Stomach (tissue), 8 donors: ENCODE measurements at regions not wholly inside any gene's neighbourhood (a gene's known extent, or its start where the extent isn't known, plus 50 kb on each side); places are given as distances from the start of the nearest gene placed in this dataset.

ENCODE experiments used
- DNase-seq, 2 donors: peaks; one replicate each; pipeline versions ENCODE4 v3.0.0 to v3.0.0-alpha.2; 2013 to 2019
- H3K27ac ChIP-seq, 5 donors: fragments of 200-600 bp in 4 of 5; sonication (generic) in 4 of 5; one replicate each; pipeline ENCODE4 v1.5.1; 2013 to 2019; ENCODE audit warnings: mild to moderate bottlenecking in 1 of 5, moderate library complexity in 1 of 5
- H3K27me3 ChIP-seq, 3 donors: fragments of 200-600 bp; sonication (generic); one replicate each; pipeline ENCODE4 v1.5.1; 2017 to 2019; ENCODE audit warnings: mixed run types in 1 of 3
- H3K36me3 ChIP-seq, 4 donors: fragments of 200-600 bp; sonication (generic); 1 replicate in 3 of 4; 2 replicates in 1 of 4; pipeline ENCODE4 v1.5.1; 2016 to 2019
- H3K4me1 ChIP-seq, 4 donors: fragments of 200-600 bp; sonication (generic); one replicate each; pipeline ENCODE4 v1.5.1; 2016 to 2019
- H3K4me3 ChIP-seq, 4 donors: fragments of 200-600 bp; sonication (generic) in 3 of 4; one replicate each; pipeline ENCODE4 v1.5.1; 2016 to 2019; ENCODE audit warnings: mild to moderate bottlenecking in 1 of 4
- H3K9me3 ChIP-seq, 4 donors: fragments of 200-600 bp; sonication (generic); one replicate each; pipeline ENCODE4 v1.5.1; 2016 to 2019
- EP300 ChIP-seq: sonication (generic); formaldehyde crosslinking; IDR thresholded peaks from one replicate; pipeline ENCODE4 v1.6.1; 2017; ENCODE audit warnings: antibody characterized with exemption
- POLR2A ChIP-seq, 4 donors: fragments of 450-650 bp; IDR thresholded peaks; one replicate each; pipeline ENCODE4 v1.6.1; 2016; ENCODE audit warnings: antibody characterized with exemption in 4 of 4, control low read depth in 2 of 4, mild to moderate bottlenecking in 1 of 4, moderate library complexity in 1 of 4
- POLR2AphosphoS5 ChIP-seq, 3 donors: sonication (generic); formaldehyde crosslinking; IDR thresholded peaks; one replicate each; pipeline ENCODE4 v1.6.1; 2016; ENCODE audit warnings: antibody characterized with exemption in 3 of 3
- WGBS, 5 donors: extraction: QIAGEN DNeasy Blood & Tissue Kit in 3 of 5; methylation state at CpG; one replicate each; pipeline versions ENCODE4 v1.1.5 to v1.1.7; 2013 to 2018; 5-methylcytosine and 5-hydroxymethylcytosine counted together
- intact Hi-C: fragments of 100-400 bp; cut with DNase I; formaldehyde crosslinking; loops from one replicate; pipeline ENCODE4 v1.15.1; 2023; ENCODE audit warnings: low total_unique reads
- TF ChIP-seq, protein P1 (sequence below), 7 experiments: fragments of 450-650 bp in 4 of 7; fragments of 200-600 bp in 3 of 7; sonication (generic) in 3 of 7; IDR thresholded peaks; one replicate each; pipeline ENCODE4 v1.5.1; 2016 to 2019; ENCODE audit warnings: antibody characterized with exemption in 7 of 7, control low read depth in 2 of 7, mild to moderate bottlenecking in 1 of 7
- donor health status: healthy with polysubstance abuse.
- donor health status: Bipolar disorder and iron deficiency.
- donor health status: healthy.

DNA sequence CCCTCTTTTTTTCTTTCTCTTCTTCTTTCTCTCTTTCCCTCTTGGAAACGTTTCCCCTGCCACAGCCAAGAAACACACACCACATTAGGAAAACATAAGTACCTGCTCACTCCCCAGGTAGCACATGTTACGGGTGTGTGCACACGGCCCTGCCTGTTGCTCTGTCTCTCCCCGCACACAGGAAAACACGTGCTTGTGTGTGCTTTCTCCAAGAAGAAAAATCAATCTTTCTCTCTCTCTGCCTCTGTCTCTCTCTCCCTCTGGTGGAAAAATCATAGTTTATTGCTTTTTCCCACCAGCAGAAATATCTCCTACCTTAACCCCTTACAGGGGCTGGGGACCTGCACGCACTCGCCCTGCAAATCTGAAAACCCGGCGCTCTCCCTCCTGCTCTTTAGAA lies 102.3 kb downstream of the EDN3 start:
- 7 to 17% (median 11%) methylated on average over 9 of the region's 9 CpGs for WGBS, 5 donors
- intact Hi-C loops: no loop called here
- TF ChIP-seq, protein P1, sequence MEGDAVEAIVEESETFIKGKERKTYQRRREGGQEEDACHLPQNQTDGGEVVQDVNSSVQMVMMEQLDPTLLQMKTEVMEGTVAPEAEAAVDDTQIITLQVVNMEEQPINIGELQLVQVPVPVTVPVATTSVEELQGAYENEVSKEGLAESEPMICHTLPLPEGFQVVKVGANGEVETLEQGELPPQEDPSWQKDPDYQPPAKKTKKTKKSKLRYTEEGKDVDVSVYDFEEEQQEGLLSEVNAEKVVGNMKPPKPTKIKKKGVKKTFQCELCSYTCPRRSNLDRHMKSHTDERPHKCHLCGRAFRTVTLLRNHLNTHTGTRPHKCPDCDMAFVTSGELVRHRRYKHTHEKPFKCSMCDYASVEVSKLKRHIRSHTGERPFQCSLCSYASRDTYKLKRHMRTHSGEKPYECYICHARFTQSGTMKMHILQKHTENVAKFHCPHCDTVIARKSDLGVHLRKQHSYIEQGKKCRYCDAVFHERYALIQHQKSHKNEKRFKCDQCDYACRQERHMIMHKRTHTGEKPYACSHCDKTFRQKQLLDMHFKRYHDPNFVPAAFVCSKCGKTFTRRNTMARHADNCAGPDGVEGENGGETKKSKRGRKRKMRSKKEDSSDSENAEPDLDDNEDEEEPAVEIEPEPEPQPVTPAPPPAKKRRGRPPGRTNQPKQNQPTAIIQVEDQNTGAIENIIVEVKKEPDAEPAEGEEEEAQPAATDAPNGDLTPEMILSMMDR (IDR thresholded peaks at IDR 0.05): no peak
- TF ChIP-seq POLR2A (IDR thresholded peaks at IDR 0.05): no peak
- no peak for TF ChIP-seq EP300
- TF ChIP-seq POLR2AphosphoS5 (IDR thresholded peaks at IDR 0.05): no peak
- peak in 1 of 2 donors; percentile 84 for DNase-seq
- Histone ChIP-seq H3K27ac (no peak overlapping the region), H3K27me3 (peaks cover 7 to 91% (median 62%) of the 10 kb centered on the region in 3 donors), H3K36me3 (no peaks in the 10 kb centered on the region), H3K4me3 (no peak overlapping the region), H3K9me3 (no peaks in the 10 kb centered on the region), H3K4me1 (peaks cover 13 to 24% (median 19%) of the 10 kb centered on the region in 4 donors)

DNA sequence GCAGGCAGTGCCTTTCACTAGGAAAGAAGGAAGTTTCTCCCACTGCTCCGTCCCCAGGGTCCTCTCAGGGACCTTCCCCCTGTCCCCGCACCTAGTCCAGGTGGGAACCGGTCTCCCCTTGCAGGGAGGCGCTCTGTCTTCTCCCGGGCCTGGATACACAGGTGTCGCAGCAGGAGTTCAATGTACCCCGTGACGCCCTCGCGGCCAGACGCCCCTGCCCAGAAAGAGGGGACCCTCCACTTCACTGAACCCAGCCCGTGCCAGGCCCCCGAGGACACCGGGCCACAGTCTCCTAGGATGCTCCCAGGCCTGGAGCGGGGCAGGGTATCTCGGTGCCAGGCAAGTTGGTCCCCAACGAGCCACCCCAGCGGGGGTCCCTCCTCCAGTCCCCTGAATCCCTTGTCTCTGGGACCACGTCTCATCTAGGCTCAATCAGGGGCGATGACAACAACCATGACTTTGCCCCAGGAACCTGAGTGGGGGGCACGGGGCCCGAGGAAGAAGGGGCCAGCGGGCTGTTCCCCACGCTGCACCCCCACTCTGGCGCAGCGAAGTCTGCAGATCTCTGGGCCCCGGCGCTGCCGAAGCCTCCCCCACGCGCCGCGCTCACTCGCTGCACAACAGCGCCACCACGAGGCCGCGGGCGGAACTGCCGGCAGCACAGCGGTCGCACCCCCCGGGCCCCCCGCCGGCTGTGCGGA lies 103.0 kb downstream of the EDN3 start:
- H3K4me1 ChIP-seq: peaks cover 13 to 24% (median 19%) of the 10 kb centered on the region in 4 donors
- intact Hi-C loops: no loop called here

DNA sequence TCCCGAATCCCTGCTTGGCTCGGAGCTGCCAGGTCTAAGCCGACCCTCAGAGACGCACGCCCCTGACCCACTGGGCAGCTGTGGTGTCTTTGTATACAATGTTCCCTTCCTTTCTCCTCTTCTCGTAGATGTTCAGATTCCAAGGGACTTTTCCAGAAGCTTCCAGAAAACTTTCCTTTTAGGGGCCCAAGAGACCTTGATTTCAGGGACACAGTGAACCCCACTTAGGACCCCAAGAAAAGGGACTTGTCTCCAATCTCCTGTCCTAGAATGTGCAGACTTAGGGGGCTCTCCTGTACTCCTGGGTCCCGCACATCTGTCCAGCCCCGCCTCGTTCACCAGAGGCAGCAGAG lies 103.5 kb downstream of the EDN3 start:
- no peak for TF ChIP-seq POLR2AphosphoS5 (IDR thresholded peaks at IDR 0.05)
- TF ChIP-seq POLR2A (IDR thresholded peaks at IDR 0.05): no peak
- no peak for TF ChIP-seq EP300
- TF ChIP-seq, protein P1 (IDR thresholded peaks at IDR 0.05): no peak
- Histone ChIP-seq H3K9me3 (no peaks in the 10 kb centered on the region), H3K27me3 (peaks cover 7 to 88% (median 58%) of the 10 kb centered on the region in 3 donors), H3K27ac (no peak overlapping the region), H3K4me3 (peak overlapping the region in 1 of 4 donors; percentile 27), H3K36me3 (no peaks in the 10 kb centered on the region), H3K4me1 (peaks cover 13 to 24% (median 19%) of the 10 kb centered on the region in 4 donors)
- no peak for DNase-seq
- intact Hi-C loops: no loop called here
- 21 to 30% (median 24%) methylated on average over 9 of the region's 9 CpGs for WGBS, 5 donors

More for the DNA sequence above, 103.0 kb downstream of the EDN3 start:
- WGBS, 5 donors: 4 to 10% (median 6%) methylated on average over 25 to 46 of the region's 46 CpGs
- peak; percentile 53 to 87 for DNase-seq
- peak overlapping the region in 1 of 4 donors; percentile 27 for H3K4me3 ChIP-seq
- H3K36me3 ChIP-seq: no peaks in the 10 kb centered on the region
- H3K27me3 ChIP-seq: peaks cover 7 to 88% (median 62%) of the 10 kb centered on the region in 3 donors
- no peaks in the 10 kb centered on the region for H3K9me3 ChIP-seq
- TF ChIP-seq, protein P1 (IDR thresholded peaks at IDR 0.05): peak in 5 of 7 experiments; percentile 63 to 94 (median 92)
- no peak for TF ChIP-seq EP300
- no peak for TF ChIP-seq POLR2AphosphoS5 (IDR thresholded peaks at IDR 0.05)
- TF ChIP-seq POLR2A (IDR thresholded peaks at IDR 0.05): no peak
- no peak overlapping the region for H3K27ac ChIP-seq

DNA sequence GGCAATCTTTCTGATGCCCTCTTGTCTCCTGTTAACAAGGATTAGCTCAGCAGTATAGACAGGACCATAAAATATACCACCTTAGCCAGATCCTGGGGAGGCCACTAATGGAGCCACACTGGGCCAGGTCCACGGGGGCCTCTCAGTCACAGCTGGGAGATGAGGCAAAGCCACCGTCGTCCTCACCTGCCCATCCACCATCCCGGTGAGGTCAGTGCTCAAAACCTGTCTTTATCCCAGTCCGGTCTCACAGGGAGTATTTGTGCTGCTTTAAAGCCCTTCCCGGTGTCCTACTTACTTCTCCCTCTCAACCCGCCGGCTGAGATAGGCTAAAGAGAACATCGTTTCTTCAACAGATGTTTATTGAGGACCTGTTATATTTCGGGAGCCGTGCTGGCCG lies 104.3 kb downstream of the EDN3 start:
- H3K4me1 ChIP-seq: peaks cover 13 to 24% (median 19%) of the 10 kb centered on the region in 4 donors
- no peak for TF ChIP-seq POLR2A (IDR thresholded peaks at IDR 0.05)
- TF ChIP-seq, protein P1 (IDR thresholded peaks at IDR 0.05): no peak
- no peak for TF ChIP-seq POLR2AphosphoS5 (IDR thresholded peaks at IDR 0.05)
- TF ChIP-seq EP300: no peak
- no peak overlapping the region for H3K27ac ChIP-seq
- H3K27me3 ChIP-seq: peaks cover 7 to 87% (median 54%) of the 10 kb centered on the region in 3 donors
- intact Hi-C loops: no loop called here
- H3K36me3 ChIP-seq: no peaks in the 10 kb centered on the region
- no peak for DNase-seq
- 62 to 66% (median 65%) methylated on average over 10 to 12 of the region's 12 CpGs for WGBS, 5 donors
- H3K4me3 ChIP-seq: no peak overlapping the region
- H3K9me3 ChIP-seq: no peaks in the 10 kb centered on the region
